Muscle of leg (tissue), 3 donors: ENCODE measurements at regions not wholly inside any gene's neighbourhood (a gene's known extent, or its start where the extent isn't known, plus 50 kb on each side); places are given as distances from the start of the nearest gene placed in this dataset.

Experiments
- DNase-seq: peaks from one replicate; pipeline ENCODE4 v3.0.0; 2013
- H3K27ac ChIP-seq: one replicate; pipeline ENCODE4 v1.5.1; 2013; ENCODE audit warnings: mild to moderate bottlenecking, low read length, control low read depth
- H3K27me3 ChIP-seq: one replicate; pipeline ENCODE4 v1.6.1; 2013; ENCODE audit warnings: low read length; ENCODE audit not compliant: control insufficient read depth, insufficient read depth
- H3K36me3 ChIP-seq: one replicate; pipeline ENCODE4 v1.6.1; 2013; ENCODE audit warnings: low read length; ENCODE audit not compliant: control insufficient read depth, insufficient read depth
- H3K4me1 ChIP-seq: one replicate; pipeline ENCODE4 v1.6.1; 2013; ENCODE audit warnings: low read length; ENCODE audit not compliant: control insufficient read depth, insufficient read depth
- H3K4me3 ChIP-seq: one replicate; pipeline ENCODE4 v1.5.1; 2013; ENCODE audit warnings: low read length, control low read depth
- H3K9me3 ChIP-seq: replicated peaks from 2 replicates; pipeline ENCODE4 v1.6.1; 2013; ENCODE audit warnings: low read depth, low read length; ENCODE audit not compliant: control insufficient read depth
- WGBS: methylation state at CpG from one replicate; pipeline ENCODE4 v1.1.5; 2013; ENCODE audit warnings: missing lambda C conversion rate; ENCODE audit not compliant: insufficient coverage; 5-methylcytosine and 5-hydroxymethylcytosine counted together

GRCh38 chr15:98063315-98063714, 102.8 kb downstream of the ARRDC4 start:
- Histone ChIP-seq H3K9me3 (no peaks in the 10 kb centered on the region), H3K4me3 (no peak overlapping the region)
- no CpG with 5 or more reads among the region's 2 CpGs for WGBS

GRCh38 chr15:98063871-98064270, 103.4 kb downstream of the ARRDC4 start:
- no peaks in the 10 kb centered on the region for H3K9me3 ChIP-seq
- no peaks in the 10 kb centered on the region for H3K4me1 ChIP-seq
- no peak overlapping the region for H3K4me3 ChIP-seq
- no peak for DNase-seq
- H3K36me3 ChIP-seq = no peaks in the 10 kb centered on the region
- no peak overlapping the region for H3K27ac ChIP-seq
- H3K27me3 ChIP-seq = peaks cover 2% of the 10 kb centered on the region

More at GRCh38 chr15:98063315-98063714, 102.8 kb downstream of the ARRDC4 start:
- H3K36me3 ChIP-seq = no peaks in the 10 kb centered on the region
- DNase-seq = no peak
- H3K4me1 ChIP-seq = no peaks in the 10 kb centered on the region
- peaks cover 2% of the 10 kb centered on the region for H3K27me3 ChIP-seq
- H3K27ac ChIP-seq = no peak overlapping the region

GRCh38 chr15:98067339-98067738, 106.8 kb downstream of the ARRDC4 start:
- Histone ChIP-seq H3K4me1 (no peaks in the 10 kb centered on the region), H3K27ac (no peak overlapping the region), H3K27me3 (peaks cover 2% of the 10 kb centered on the region), H3K4me3 (no peak overlapping the region), H3K36me3 (no peaks in the 10 kb centered on the region), H3K9me3 (peaks cover 5% of the 10 kb centered on the region)
- DNase-seq = peak; percentile 4
- no CpG with 5 or more reads among the region's 3 CpGs for WGBS

- no peaks in the 10 kb centered on the region for H3K36me3 ChIP-seq
- peaks cover 2% of the 10 kb centered on the region for H3K27me3 ChIP-seq
- WGBS = no CpG with 5 or more reads among the region's 4 CpGs
- H3K4me1 ChIP-seq = no peaks in the 10 kb centered on the region
- no peak for DNase-seq
- no peak overlapping the region for H3K27ac ChIP-seq
- H3K9me3 ChIP-seq = peaks cover 5% of the 10 kb centered on the region
- no peak overlapping the region for H3K4me3 ChIP-seq
Measured at GRCh38 chr15:98069256-98069655, 108.8 kb downstream of the ARRDC4 start.

GRCh38 chr15:98070137-98070536, 109.6 kb downstream of the ARRDC4 start:
- Histone ChIP-seq H3K27me3 (peaks cover 2% of the 10 kb centered on the region), H3K4me1 (no peaks in the 10 kb centered on the region), H3K27ac (no peak overlapping the region), H3K9me3 (peaks cover 5% of the 10 kb centered on the region), H3K36me3 (no peaks in the 10 kb centered on the region), H3K4me3 (no peak overlapping the region)
- 100% methylated on average over 1 of the region's 2 CpGs for WGBS
- DNase-seq = no peak

- Histone ChIP-seq H3K27me3 (no peaks in the 10 kb centered on the region), H3K27ac (no peak overlapping the region), H3K4me3 (no peak overlapping the region), H3K4me1 (peaks cover 6% of the 10 kb centered on the region), H3K36me3 (no peaks in the 10 kb centered on the region), H3K9me3 (peaks cover 5% of the 10 kb centered on the region)
- no peak for DNase-seq
Measured at GRCh38 chr15:98071786-98072185, 111.3 kb downstream of the ARRDC4 start.

GRCh38 chr15:98075441-98075840, 114.9 kb downstream of the ARRDC4 start:
- Histone ChIP-seq H3K27me3 (no peaks in the 10 kb centered on the region), H3K36me3 (no peaks in the 10 kb centered on the region), H3K4me1 (peaks cover 13% of the 10 kb centered on the region), H3K9me3 (no peaks in the 10 kb centered on the region), H3K4me3 (no peak overlapping the region), H3K27ac (no peak overlapping the region)
- DNase-seq = no peak

GRCh38 chr15:98076021-98076816, 115.7 kb downstream of the ARRDC4 start:
- peak overlapping the region; percentile 74 for H3K27ac ChIP-seq
- 67% methylated on average over 2 of the region's 8 CpGs for WGBS
- H3K36me3 ChIP-seq = no peaks in the 10 kb centered on the region
- no peaks in the 10 kb centered on the region for H3K9me3 ChIP-seq
- peaks cover 13% of the 10 kb centered on the region for H3K4me1 ChIP-seq
- peak; percentile 50 for DNase-seq
- no peak overlapping the region for H3K4me3 ChIP-seq
- H3K27me3 ChIP-seq = no peaks in the 10 kb centered on the region

- no CpG with 5 or more reads among the region's 8 CpGs for WGBS
- Histone ChIP-seq H3K27me3 (no peaks in the 10 kb centered on the region), H3K4me3 (no peak overlapping the region), H3K36me3 (no peaks in the 10 kb centered on the region), H3K27ac (peak overlapping the region; percentile 74), H3K9me3 (no peaks in the 10 kb centered on the region), H3K4me1 (peaks cover 13% of the 10 kb centered on the region)
- DNase-seq = peak; percentile 11
Measured at GRCh38 chr15:98077186-98077585, 116.7 kb downstream of the ARRDC4 start.

GRCh38 chr15:98080791-98081190, 120.3 kb downstream of the ARRDC4 start:
- peaks cover 13% of the 10 kb centered on the region for H3K4me1 ChIP-seq
- no peak for DNase-seq
- no peaks in the 10 kb centered on the region for H3K27me3 ChIP-seq
- no peaks in the 10 kb centered on the region for H3K9me3 ChIP-seq
- WGBS = 80% methylated on average over 1 of the region's 2 CpGs
- H3K4me3 ChIP-seq = no peak overlapping the region
- no peaks in the 10 kb centered on the region for H3K36me3 ChIP-seq
- no peak overlapping the region for H3K27ac ChIP-seq
